Esophagus mucosa (tissue), 1 donor: ENCODE measurements at regions not wholly inside any gene's neighbourhood (a gene's known extent, or its start where the extent isn't known, plus 50 kb on each side); places are given as distances from the start of the nearest gene placed in this dataset.
"Not testable (repeated sequence)": the region's sequence is repeated elsewhere in the genome, so short reads cannot be mapped to it uniquely, and the experiment has no call there.

Experiments
- ATAC-seq: fragments of 200-7000 bp; cut with Tn5 transposase; one replicate; pipeline ENCODE4 v1.9.1; 2020
- donor health status: DM: yes; HTN: yes; CAD: no.

- no peak for ATAC-seq
Measured at GRCh38 chr5:66423484-66423883, 172.7 kb upstream of the MAST4 start.

- ATAC-seq, result no peak
Measured at GRCh38 chr5:66425842-66426241, 170.4 kb upstream of the MAST4 start.

GRCh38 chr5:66426259-66427138 lies 169.7 kb upstream of the MAST4 start:
- ATAC-seq, result no peak

GRCh38 chr5:66427139-66427442 lies 169.1 kb upstream of the MAST4 start:
- ATAC-seq, result no peak

- no peak for ATAC-seq
Measured at GRCh38 chr5:66436721-66437120, 159.5 kb upstream of the MAST4 start.

GRCh38 chr5:66438087-66438486 lies 158.1 kb upstream of the MAST4 start:
- no peak for ATAC-seq

GRCh38 chr5:66438696-66439095 lies 157.5 kb upstream of the MAST4 start:
- ATAC-seq, result no peak

GRCh38 chr5:66440202-66440680 lies 156.0 kb upstream of the MAST4 start:
- peak; percentile 60 for ATAC-seq

GRCh38 chr5:66441351-66441750 lies 154.8 kb upstream of the MAST4 start:
- ATAC-seq, result no peak

GRCh38 chr5:66442951-66443445 lies 153.2 kb upstream of the MAST4 start:
- ATAC-seq, result no peak

- no peak for ATAC-seq
Measured at GRCh38 chr5:66443462-66444130, 152.6 kb upstream of the MAST4 start.

- not testable (repeated sequence) for ATAC-seq
Measured at GRCh38 chr5:66448070-66448469, 148.1 kb upstream of the MAST4 start.

- no peak for ATAC-seq
Measured at GRCh38 chr5:66450237-66450636, 146.0 kb upstream of the MAST4 start.

- no peak for ATAC-seq
Measured at GRCh38 chr5:66450988-66451387, 145.2 kb upstream of the MAST4 start.

GRCh38 chr5:66452109-66452508 lies 144.1 kb upstream of the MAST4 start:
- ATAC-seq, result no peak

GRCh38 chr5:66454186-66455078 lies 141.8 kb upstream of the MAST4 start:
- ATAC-seq, result no peak

- no peak for ATAC-seq
Measured at GRCh38 chr5:66459728-66460127, 136.5 kb upstream of the MAST4 start.

GRCh38 chr5:66467564-66467963 lies 128.6 kb upstream of the MAST4 start:
- ATAC-seq, result no peak

- no peak for ATAC-seq
Measured at GRCh38 chr5:66469684-66470083, 126.5 kb upstream of the MAST4 start.

- ATAC-seq, result no peak
Measured at GRCh38 chr5:66472010-66472409, 124.2 kb upstream of the MAST4 start.

- ATAC-seq, result no peak
Measured at GRCh38 chr5:66475731-66476130, 120.5 kb upstream of the MAST4 start.

GRCh38 chr5:66477596-66477995 lies 118.6 kb upstream of the MAST4 start:
- ATAC-seq, result no peak

GRCh38 chr5:66494437-66494836 lies 101.8 kb upstream of the MAST4 start:
- no peak for ATAC-seq
